ENCODE measurements at regions not wholly inside any gene's neighbourhood (a gene's known extent, or its start where the extent isn't known, plus 50 kb on each side); places are given as distances from the start of the nearest gene placed in this dataset.

DNA sequence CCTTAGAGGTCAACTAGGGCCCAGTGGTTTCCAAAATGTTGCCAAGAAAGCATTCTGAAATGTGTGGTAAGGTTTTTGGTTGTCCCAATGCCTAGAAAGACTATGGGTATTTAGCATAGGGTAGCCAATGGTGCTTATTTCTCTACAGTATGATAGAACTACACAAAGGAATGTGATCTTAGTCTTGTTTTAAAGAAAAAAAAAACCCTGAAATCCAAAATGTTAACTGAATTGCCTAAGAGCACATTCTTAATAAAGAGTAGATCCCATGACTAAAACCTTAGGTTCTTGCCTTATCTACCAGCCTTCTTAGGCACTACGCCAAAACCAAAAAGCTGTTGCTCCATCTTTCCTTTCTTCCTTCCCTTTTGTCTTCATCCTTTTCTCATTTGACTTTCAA is 428.2 kb downstream of the MRPL39 start:
- Histone ChIP-seq H3K4me2 (replicated peaks; ENCODE audit: low read depth, low read length, poor library complexity, severe bottlenecking) (no peak overlapping the region), H3K36me3 (replicated peaks in 1 of 2; ENCODE audit: control extremely low read depth in 1 of 2, control insufficient read depth in 1 of 2, extremely low read depth in 1 of 2, insufficient read depth in 2 of 2, low read length in 1 of 2) (no peaks in the 10 kb centered on the region), H3K9me3 (ENCODE audit: control extremely low read depth in 1 of 3, control insufficient read depth in 2 of 3, insufficient read depth in 1 of 3, low read length in 2 of 3) (peaks cover 0 to 8% (median 0%) of the 10 kb centered on the region in 3 donors), H3K4me1 (ENCODE audit: control insufficient read depth in 2 of 2, insufficient read depth in 2 of 2, low read length in 2 of 2) (peaks cover 35 to 45% of the 10 kb centered on the region in 2 donors), H3K79me2 (ENCODE audit: control insufficient read depth, insufficient read depth, low read length) (no peaks in the 10 kb centered on the region), H2AFZ (ENCODE audit: insufficient read depth, low read depth, low read length, poor library complexity, severe bottlenecking) (no peak overlapping the region), H3K27ac (ENCODE audit: low read length in 2 of 2) (no peak overlapping the region), H3K4me3 (ENCODE audit: control extremely low read depth in 1 of 5, extremely low read depth in 1 of 5, insufficient read depth in 1 of 5, low read depth in 2 of 5, low read length in 4 of 5) (no peak overlapping the region), H3K27me3 (replicated peaks in 1 of 4; ENCODE audit: control extremely low read depth in 1 of 4, control insufficient read depth in 3 of 4, insufficient read depth in 4 of 4, low read length in 3 of 4) (no peaks in the 10 kb centered on the region), H4K20me1 (ENCODE audit: control insufficient read depth, insufficient read depth, low read length, poor library complexity, severe bottlenecking) (no peaks in the 10 kb centered on the region), H3K9ac (ENCODE audit: low read length) (no peak overlapping the region)
- ATAC-seq (ENCODE audit: low read depth), result no peak
- intact Hi-C loops (cut with micrococcal nuclease), result loop anchor here (5.0 to 10.0 kb wide), 2 partner anchors 38 to 386 kb away; no protein-coding TSS in a partner anchor
- ChIA-PET POLR2A (no interaction called here), CTCF (interaction anchor here (1.4 kb wide), 1 partner anchor 10 kb away, joined by 3 read pairs; no protein-coding TSS in a partner anchor)
- H3K4me1 Mint-ChIP-seq, result peaks cover 58% of the 10 kb centered on the region
- TF ChIP-seq CTCF (IDR thresholded peaks at IDR 0.05) (no peak), EZH2 (IDR thresholded peaks at IDR 0.05; ENCODE audit: borderline replicate concordance, insufficient read depth, low read depth, low read length, poor library complexity, severe bottlenecking) (no peak)
- no peaks in the 10 kb centered on the region for H3K27me3 Mint-ChIP-seq
- H3K4me3 Mint-ChIP-seq, result no peak overlapping the region
- DNase-seq, result no peak
- H3K27ac Mint-ChIP-seq, result peak overlapping the region; percentile 60
- 38% methylated on average over 1 of the region's 1 CpG for WGBS (ENCODE audit: insufficient coverage)
- peaks cover 2% of the 10 kb centered on the region for H3K9me3 Mint-ChIP-seq (ENCODE audit: insufficient read depth)

- no peaks in the 10 kb centered on the region for H3K36me3 ChIP-seq (replicated peaks in 1 of 2; ENCODE audit: control extremely low read depth in 1 of 2, control insufficient read depth in 1 of 2, extremely low read depth in 1 of 2, insufficient read depth in 2 of 2, low read length in 1 of 2)
- no peaks in the 10 kb centered on the region for H3K27me3 Mint-ChIP-seq
- peak overlapping the region; percentile 36 for H3K9ac ChIP-seq (ENCODE audit: low read length)
- peak overlapping the region; percentile 49 for H2AFZ ChIP-seq (ENCODE audit: insufficient read depth, low read depth, low read length, poor library complexity, severe bottlenecking)
- H3K4me1 ChIP-seq (ENCODE audit: control insufficient read depth in 2 of 2, insufficient read depth in 2 of 2, low read length in 2 of 2), result peaks cover 40 to 46% of the 10 kb centered on the region in 2 donors
- peak overlapping the region in 1 of 5 experiments; percentile 34 for H3K4me3 ChIP-seq (ENCODE audit: control extremely low read depth in 1 of 5, extremely low read depth in 1 of 5, insufficient read depth in 1 of 5, low read depth in 2 of 5, low read length in 4 of 5)
- peaks cover 2% of the 10 kb centered on the region for H3K9me3 Mint-ChIP-seq (ENCODE audit: insufficient read depth)
- no peaks in the 10 kb centered on the region for H4K20me1 ChIP-seq (ENCODE audit: control insufficient read depth, insufficient read depth, low read length, poor library complexity, severe bottlenecking)
- TF ChIP-seq CTCF (IDR thresholded peaks at IDR 0.05) (no peak), EZH2 (IDR thresholded peaks at IDR 0.05; ENCODE audit: borderline replicate concordance, insufficient read depth, low read depth, low read length, poor library complexity, severe bottlenecking) (no peak)
- DNase-seq, result peak; percentile 77
- H3K4me1 Mint-ChIP-seq, result peaks cover 62% of the 10 kb centered on the region
- peak overlapping the region; percentile 83 to 92 for H3K27ac ChIP-seq (ENCODE audit: low read length in 2 of 2)
- intact Hi-C loops (cut with micrococcal nuclease), result loop anchor here (5.0 to 10.0 kb wide), 2 partner anchors 40 to 388 kb away; no protein-coding TSS in a partner anchor
- no peaks in the 10 kb centered on the region for H3K79me2 ChIP-seq (ENCODE audit: control insufficient read depth, insufficient read depth, low read length)
- peaks cover 0 to 3% (median 0%) of the 10 kb centered on the region in 3 donors for H3K9me3 ChIP-seq (ENCODE audit: control extremely low read depth in 1 of 3, control insufficient read depth in 2 of 3, insufficient read depth in 1 of 3, low read length in 2 of 3)
- peak overlapping the region; percentile 63 for H3K4me2 ChIP-seq (replicated peaks; ENCODE audit: low read depth, low read length, poor library complexity, severe bottlenecking)
- CTCF ChIA-PET, result interaction anchor here (0.6 to 1.4 kb wide), 3 partner anchors 10 to 137 kb away, joined by 3 to 7 read pairs (median 4); no protein-coding TSS in a partner anchor
- WGBS (ENCODE audit: insufficient coverage), result no CpG with 5 or more reads among the region's 5 CpGs
- POLR2A ChIA-PET, result interaction anchor here (1.4 kb wide), 1 partner anchor 9 kb away, joined by 3 read pairs; no protein-coding TSS in a partner anchor
- peak; percentile 80 for ATAC-seq (ENCODE audit: low read depth)
- peak overlapping the region; percentile 53 for H3K27ac Mint-ChIP-seq
- peak overlapping the region; percentile 3 for H3K4me3 Mint-ChIP-seq
- no peaks in the 10 kb centered on the region for H3K27me3 ChIP-seq (replicated peaks in 1 of 4; ENCODE audit: control extremely low read depth in 1 of 4, control insufficient read depth in 3 of 4, insufficient read depth in 4 of 4, low read length in 3 of 4)
Observed at GRCh38 chr21:25176637-25177412, 430.5 kb downstream of the MRPL39 start.

Measured in B cell (primary cell).